IPS-18c (cell line): ENCODE measurements at regions not wholly inside any gene's neighbourhood (a gene's known extent, or its start where the extent isn't known, plus 50 kb on each side); places are given as distances from the start of the nearest gene placed in this dataset.

Experiments
- H3K4me3 ChIP-seq: 2 replicates; pipeline ENCODE4 v1.7.0; 2013; ENCODE audit warnings: low read depth, mild to moderate bottlenecking, low read length, moderate library complexity; ENCODE audit not compliant: insufficient read depth
- H3K9me3 ChIP-seq: one replicate; pipeline ENCODE4 v1.6.1; 2013; ENCODE audit warnings: mild to moderate bottlenecking, low read length, moderate library complexity; ENCODE audit not compliant: control insufficient read depth, insufficient read depth

GRCh38 chr5:68419081-68419636, 203.6 kb downstream of the PIK3R1 start:
- Histone ChIP-seq H3K9me3 (no peaks in the 10 kb centered on the region), H3K4me3 (no peak overlapping the region)

GRCh38 chr5:68419637-68420452, 204.3 kb downstream of the PIK3R1 start:
- Histone ChIP-seq H3K4me3 (no peak overlapping the region), H3K9me3 (no peaks in the 10 kb centered on the region)

- Histone ChIP-seq H3K9me3 (no peaks in the 10 kb centered on the region), H3K4me3 (no peak overlapping the region)
Measured at GRCh38 chr5:68420476-68421344, 205.2 kb downstream of the PIK3R1 start.

GRCh38 chr5:68421485-68422220, 206.1 kb downstream of the PIK3R1 start:
- Histone ChIP-seq H3K9me3 (no peaks in the 10 kb centered on the region), H3K4me3 (no peak overlapping the region)

- Histone ChIP-seq H3K9me3 (no peaks in the 10 kb centered on the region), H3K4me3 (no peak overlapping the region)
Measured at GRCh38 chr5:68423154-68423811, 207.7 kb downstream of the PIK3R1 start.

- Histone ChIP-seq H3K4me3 (no peak overlapping the region), H3K9me3 (no peaks in the 10 kb centered on the region)
Measured at GRCh38 chr5:68424799-68425537, 209.4 kb downstream of the PIK3R1 start.

GRCh38 chr5:68426586-68426985, 211.0 kb downstream of the PIK3R1 start:
- H3K4me3 ChIP-seq = no peak overlapping the region
- H3K9me3 ChIP-seq = no peaks in the 10 kb centered on the region

GRCh38 chr5:68428231-68428811, 212.8 kb downstream of the PIK3R1 start:
- H3K9me3 ChIP-seq = no peaks in the 10 kb centered on the region
- no peak overlapping the region for H3K4me3 ChIP-seq

GRCh38 chr5:68429510-68429909, 214.0 kb downstream of the PIK3R1 start:
- Histone ChIP-seq H3K9me3 (no peaks in the 10 kb centered on the region), H3K4me3 (no peak overlapping the region)

GRCh38 chr5:68430279-68430678, 214.7 kb downstream of the PIK3R1 start:
- Histone ChIP-seq H3K4me3 (no peak overlapping the region), H3K9me3 (no peaks in the 10 kb centered on the region)

- H3K9me3 ChIP-seq = no peaks in the 10 kb centered on the region
- H3K4me3 ChIP-seq = no peak overlapping the region
Measured at GRCh38 chr5:68431186-68431585, 215.6 kb downstream of the PIK3R1 start.

- H3K4me3 ChIP-seq = no peak overlapping the region
- H3K9me3 ChIP-seq = no peaks in the 10 kb centered on the region
Measured at GRCh38 chr5:68431601-68432337, 216.2 kb downstream of the PIK3R1 start.

- H3K9me3 ChIP-seq = no peaks in the 10 kb centered on the region
- no peak overlapping the region for H3K4me3 ChIP-seq
Measured at GRCh38 chr5:68432682-68433081, 217.1 kb downstream of the PIK3R1 start.

- Histone ChIP-seq H3K4me3 (no peak overlapping the region), H3K9me3 (no peaks in the 10 kb centered on the region)
Measured at GRCh38 chr5:68433526-68433922, 218.0 kb downstream of the PIK3R1 start.
